ENCODE measurements at regions not wholly inside any gene's neighbourhood (a gene's known extent, or its start where the extent isn't known, plus 50 kb on each side); places are given as distances from the start of the nearest gene placed in this dataset.

GRCh38 chr1:239575113-239575512 is 188.7 kb downstream of the CHRM3 start:
- Histone ChIP-seq H3K9me3 (ENCODE audit: control insufficient read depth, low read length) (no peaks in the 10 kb centered on the region), H3K4me2 (ENCODE audit: low read length) (no peak overlapping the region), H3K27me3 (ENCODE audit: control insufficient read depth, insufficient read depth, low read length) (no peaks in the 10 kb centered on the region), H3K9ac (no peak overlapping the region), H2AFZ (no peak overlapping the region), H3K79me2 (no peaks in the 10 kb centered on the region), H3K4me1 (no peaks in the 10 kb centered on the region), H3K27ac (no peak overlapping the region), H3K36me3 (ENCODE audit: control insufficient read depth, insufficient read depth, low read length) (no peaks in the 10 kb centered on the region), H3K4me3 (ENCODE audit: low read depth, low read length) (no peak overlapping the region)
- no peak for TF ChIP-seq CTCF (IDR thresholded peaks at IDR 0.05)

- TF ChIP-seq CTCF (IDR thresholded peaks at IDR 0.05), result no peak
- Histone ChIP-seq H3K27ac (no peak overlapping the region), H3K9ac (no peak overlapping the region), H2AFZ (no peak overlapping the region), H3K4me2 (ENCODE audit: low read length) (no peak overlapping the region), H3K36me3 (ENCODE audit: control insufficient read depth, insufficient read depth, low read length) (no peaks in the 10 kb centered on the region), H3K79me2 (no peaks in the 10 kb centered on the region), H3K4me3 (ENCODE audit: low read depth, low read length) (no peak overlapping the region), H3K9me3 (ENCODE audit: control insufficient read depth, low read length) (no peaks in the 10 kb centered on the region), H3K4me1 (no peaks in the 10 kb centered on the region), H3K27me3 (ENCODE audit: control insufficient read depth, insufficient read depth, low read length) (no peaks in the 10 kb centered on the region)
These were observed 197.2 kb downstream of the CHRM3 start for GRCh38 chr1:239583536-239583935.

GRCh38 chr1:239586128-239586527 is 199.8 kb downstream of the CHRM3 start:
- no peak overlapping the region for H3K27ac ChIP-seq
- no peaks in the 10 kb centered on the region for H3K79me2 ChIP-seq
- no peak for TF ChIP-seq CTCF (IDR thresholded peaks at IDR 0.05)
- H3K4me1 ChIP-seq, result no peaks in the 10 kb centered on the region
- H3K9me3 ChIP-seq (ENCODE audit: control insufficient read depth, low read length), result no peaks in the 10 kb centered on the region
- no peak overlapping the region for H3K9ac ChIP-seq
- H3K4me2 ChIP-seq (ENCODE audit: low read length), result no peak overlapping the region
- no peaks in the 10 kb centered on the region for H3K36me3 ChIP-seq (ENCODE audit: control insufficient read depth, insufficient read depth, low read length)
- no peak overlapping the region for H2AFZ ChIP-seq
- no peak overlapping the region for H3K4me3 ChIP-seq (ENCODE audit: low read depth, low read length)
- H3K27me3 ChIP-seq (ENCODE audit: control insufficient read depth, insufficient read depth, low read length), result no peaks in the 10 kb centered on the region

- no peak overlapping the region for H3K27ac ChIP-seq
- no peak overlapping the region for H3K4me3 ChIP-seq (ENCODE audit: low read depth, low read length)
- no peaks in the 10 kb centered on the region for H3K79me2 ChIP-seq
- no peak overlapping the region for H3K9ac ChIP-seq
- H3K4me2 ChIP-seq (ENCODE audit: low read length), result no peak overlapping the region
- no peaks in the 10 kb centered on the region for H3K27me3 ChIP-seq (ENCODE audit: control insufficient read depth, insufficient read depth, low read length)
- H3K9me3 ChIP-seq (ENCODE audit: control insufficient read depth, low read length), result no peaks in the 10 kb centered on the region
- no peaks in the 10 kb centered on the region for H3K36me3 ChIP-seq (ENCODE audit: control insufficient read depth, insufficient read depth, low read length)
- no peak overlapping the region for H2AFZ ChIP-seq
- no peak for TF ChIP-seq CTCF (IDR thresholded peaks at IDR 0.05)
- no peaks in the 10 kb centered on the region for H3K4me1 ChIP-seq
These were observed 200.7 kb downstream of the CHRM3 start for GRCh38 chr1:239587066-239587465.

GRCh38 chr1:239587574-239588369 is 201.4 kb downstream of the CHRM3 start:
- Histone ChIP-seq H2AFZ (no peak overlapping the region), H3K4me1 (no peaks in the 10 kb centered on the region), H3K9ac (no peak overlapping the region), H3K4me2 (ENCODE audit: low read length) (no peak overlapping the region), H3K27ac (no peak overlapping the region), H3K27me3 (ENCODE audit: control insufficient read depth, insufficient read depth, low read length) (no peaks in the 10 kb centered on the region), H3K4me3 (ENCODE audit: low read depth, low read length) (no peak overlapping the region), H3K9me3 (ENCODE audit: control insufficient read depth, low read length) (no peaks in the 10 kb centered on the region), H3K36me3 (ENCODE audit: control insufficient read depth, insufficient read depth, low read length) (no peaks in the 10 kb centered on the region), H3K79me2 (no peaks in the 10 kb centered on the region)
- TF ChIP-seq CTCF (IDR thresholded peaks at IDR 0.05), result no peak
